DMS 273 (cell line): ENCODE measurements at regions not wholly inside any gene's neighbourhood (a gene's known extent, or its start where the extent isn't known, plus 50 kb on each side); places are given as distances from the start of the nearest gene placed in this dataset.
A peak's percentile ranks its signal among the peaks of the same experiment; 100 is the strongest.
"Not testable (repeated sequence)": the region's sequence is repeated elsewhere in the genome, so short reads cannot be mapped to it uniquely, and the experiment has no call there.

Experiments
- DNase-seq: peaks from one replicate; lab custom pipeline; 2025; ENCODE audit not compliant: unreplicated experiment; lab: John Stamatoyannopoulos, UW

DNA sequence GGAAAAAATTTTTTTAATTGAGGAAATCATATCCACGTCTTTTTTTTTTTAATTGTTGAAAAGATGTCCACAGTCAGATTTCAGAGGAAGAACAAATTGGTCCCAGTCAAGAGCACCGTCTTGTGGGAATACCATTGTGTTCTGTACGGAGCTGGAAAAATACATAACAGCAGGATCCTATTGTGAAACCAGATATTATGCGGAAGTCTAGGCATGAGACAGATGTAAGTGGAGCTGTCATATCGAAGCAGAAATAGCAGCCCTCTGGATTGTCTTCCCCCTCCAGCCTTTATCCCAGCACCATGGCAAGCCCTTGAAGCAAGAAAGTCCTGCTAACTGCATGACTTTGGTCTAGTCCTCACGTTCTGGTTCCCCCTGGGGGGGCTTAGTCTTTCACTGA lies 391.6 kb upstream of the ASIC2 start:
- no peak for DNase-seq

DNA sequence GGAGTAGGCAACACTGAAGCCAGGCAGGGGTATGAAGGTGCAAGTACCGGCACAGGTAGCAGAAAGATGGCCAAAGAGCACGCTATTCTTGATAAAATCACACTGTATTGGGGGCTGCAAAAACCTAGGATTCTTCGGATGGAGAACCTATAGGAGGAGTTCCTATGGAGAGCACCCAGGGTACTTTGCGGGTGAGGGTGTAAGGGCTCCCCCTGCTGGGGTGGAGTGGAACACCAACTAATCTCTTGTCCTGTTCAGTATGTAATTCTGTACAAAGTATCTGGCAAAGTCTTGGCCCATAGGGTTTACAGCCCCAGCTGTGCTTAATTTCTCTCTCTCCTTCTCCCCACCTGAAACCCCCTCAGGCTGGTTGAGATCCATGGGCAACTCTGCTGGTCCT lies 393.1 kb upstream of the ASIC2 start:
- peak; percentile 28 for DNase-seq

DNA sequence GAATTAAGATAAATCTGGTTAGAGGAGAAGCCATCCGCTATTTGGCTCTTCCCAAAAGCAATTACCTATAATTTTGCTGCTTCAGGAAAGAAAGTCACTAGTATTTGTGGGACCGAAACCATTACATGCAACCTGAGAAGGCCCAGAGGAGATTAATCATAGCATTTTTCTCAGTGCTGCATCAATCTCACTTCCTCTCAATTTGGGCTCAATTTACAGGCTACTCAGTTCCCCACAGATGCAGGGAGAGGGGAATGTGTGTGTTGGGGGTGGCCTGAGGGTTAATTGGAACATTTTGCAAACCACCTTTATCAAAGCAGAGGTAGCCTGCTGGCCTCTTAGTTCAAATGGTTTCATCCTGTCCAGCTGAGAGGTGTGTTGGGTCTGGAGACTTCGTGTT lies 394.7 kb upstream of the ASIC2 start:
- DNase-seq, result no peak

DNA sequence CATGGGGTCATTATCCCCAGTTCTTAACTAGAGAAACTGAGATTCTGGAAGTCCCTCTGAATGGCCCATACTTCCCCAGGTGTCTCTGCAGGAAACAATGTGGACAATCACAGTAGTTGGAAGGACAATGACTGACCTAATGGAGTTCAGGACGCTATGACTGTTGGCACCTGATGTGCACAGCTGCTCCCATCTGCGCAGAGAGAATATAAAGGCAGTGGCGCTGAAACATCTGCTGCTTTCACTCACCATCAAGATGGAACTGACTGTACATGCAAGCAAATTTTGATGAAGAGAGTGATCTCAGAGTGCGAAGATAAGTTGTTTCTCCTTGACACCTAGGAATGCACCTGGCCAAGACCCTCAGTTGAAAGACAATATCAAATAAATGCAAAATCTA lies 395.7 kb upstream of the ASIC2 start:
- DNase-seq, result no peak

DNA sequence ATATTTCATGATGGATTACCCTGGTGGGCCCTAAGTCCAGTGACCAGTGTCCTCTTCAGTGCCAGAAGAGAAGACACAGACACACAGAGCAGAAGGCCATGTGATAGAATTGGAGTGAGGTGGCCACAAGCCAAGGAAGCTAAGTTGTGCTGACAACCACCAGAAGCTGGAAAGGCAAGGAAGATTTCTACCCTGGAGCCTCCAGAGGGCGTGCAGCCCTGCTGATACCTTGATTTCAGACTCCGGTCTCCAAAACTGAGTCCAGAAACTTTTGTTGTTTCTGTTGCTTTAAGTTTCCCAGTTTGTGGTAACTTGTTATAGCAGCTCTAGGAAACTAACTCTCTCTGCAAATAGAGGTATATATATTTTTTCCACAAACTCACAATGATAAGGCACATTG lies 396.6 kb upstream of the ASIC2 start:
- DNase-seq, result peak; percentile 4

DNA sequence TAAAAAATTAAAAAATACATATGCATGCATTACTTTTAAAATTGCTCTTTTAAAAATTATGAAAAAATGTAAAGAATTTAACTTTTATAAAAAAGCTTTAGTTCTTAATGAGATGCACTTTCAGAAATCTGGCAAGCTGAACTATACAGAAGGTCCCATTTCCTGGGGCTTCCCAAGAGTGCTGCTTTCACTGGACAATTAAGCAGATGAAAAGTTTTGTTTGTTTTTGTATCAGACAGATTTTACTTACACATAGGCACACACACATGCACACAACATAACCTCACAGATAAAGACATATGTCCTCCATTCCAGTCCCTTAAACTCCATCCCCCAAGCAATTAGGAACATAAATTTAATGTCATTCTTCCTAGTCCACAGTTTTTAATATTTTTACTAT lies 402.3 kb upstream of the ASIC2 start:
- DNase-seq, result no peak

DNA sequence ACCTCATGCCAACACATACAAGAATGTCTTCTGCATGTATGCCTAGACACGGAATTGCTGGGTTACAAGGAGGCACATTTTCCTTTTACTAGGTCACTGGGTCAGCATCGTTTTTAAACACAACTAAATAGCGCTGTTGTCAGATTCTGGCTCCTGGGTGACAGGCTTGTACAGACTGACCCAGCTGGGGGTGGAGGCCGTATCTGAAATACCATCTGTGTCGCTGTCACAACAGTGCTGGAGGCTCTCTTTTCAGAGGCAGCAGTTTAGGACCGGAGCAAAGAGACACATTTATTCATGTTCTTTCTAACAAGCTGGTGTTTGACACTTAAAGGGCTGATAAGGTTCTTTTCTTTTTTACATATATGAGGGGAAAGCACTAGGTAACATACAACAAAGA lies 403.0 kb upstream of the ASIC2 start:
- DNase-seq, result no peak

DNA sequence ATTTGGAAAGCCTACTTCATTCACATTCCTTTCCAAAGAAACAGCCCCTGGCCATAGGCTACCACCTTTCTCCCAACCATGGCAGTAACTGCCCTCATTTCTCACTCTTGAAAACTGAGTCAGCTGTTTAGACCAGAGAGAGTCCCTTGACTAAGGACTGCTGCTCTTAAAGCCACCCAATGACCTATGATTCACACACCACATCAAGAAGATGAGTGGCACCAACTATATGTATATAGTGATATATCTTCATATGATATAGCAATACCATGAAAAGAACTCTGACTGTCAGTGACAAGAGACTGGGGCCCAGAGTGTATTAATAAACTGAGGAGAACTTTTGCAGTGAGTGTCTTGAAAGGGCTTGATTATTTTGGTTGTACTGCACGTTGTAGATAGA lies 404.5 kb upstream of the ASIC2 start:
- DNase-seq, result no peak

DNA sequence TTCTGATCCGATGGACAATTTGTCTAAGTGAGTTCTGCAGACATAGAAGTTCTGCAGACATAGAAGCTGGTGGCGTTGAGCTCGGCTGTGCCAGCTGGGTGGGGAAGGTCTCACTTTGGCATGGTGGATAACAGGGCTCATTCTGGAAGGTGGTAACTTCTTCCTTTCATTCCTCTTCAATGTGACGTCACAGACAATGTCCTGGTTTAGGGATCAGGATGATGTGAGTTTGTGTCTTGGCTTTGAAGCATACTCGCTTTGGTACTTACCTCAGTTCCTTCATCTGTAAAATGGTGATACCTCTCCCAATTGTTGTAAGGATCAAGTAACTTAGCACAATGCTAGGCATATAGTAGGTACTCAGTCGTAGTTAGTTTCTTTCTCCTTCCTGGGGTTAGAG lies 408.8 kb upstream of the ASIC2 start:
- no peak for DNase-seq

DNA sequence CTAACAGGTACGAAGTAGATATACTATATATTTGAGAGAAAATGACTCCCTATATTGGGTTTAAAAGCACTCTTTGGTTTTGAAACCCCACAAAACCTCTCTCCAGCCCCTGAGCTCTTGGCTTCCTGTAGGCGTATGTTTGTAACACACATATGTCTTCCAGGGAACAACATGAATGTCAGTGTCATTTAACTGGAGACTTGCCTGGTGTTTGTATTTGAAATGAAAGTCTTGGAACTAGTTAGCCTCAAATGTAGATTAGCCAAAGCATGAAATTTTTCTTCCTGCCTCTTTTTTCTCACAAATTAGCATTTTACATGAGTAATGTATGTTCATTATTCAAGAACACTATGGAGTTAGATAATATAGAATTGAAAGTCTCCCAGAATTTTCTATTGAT lies 411.8 kb upstream of the ASIC2 start:
- DNase-seq, result no peak

DNA sequence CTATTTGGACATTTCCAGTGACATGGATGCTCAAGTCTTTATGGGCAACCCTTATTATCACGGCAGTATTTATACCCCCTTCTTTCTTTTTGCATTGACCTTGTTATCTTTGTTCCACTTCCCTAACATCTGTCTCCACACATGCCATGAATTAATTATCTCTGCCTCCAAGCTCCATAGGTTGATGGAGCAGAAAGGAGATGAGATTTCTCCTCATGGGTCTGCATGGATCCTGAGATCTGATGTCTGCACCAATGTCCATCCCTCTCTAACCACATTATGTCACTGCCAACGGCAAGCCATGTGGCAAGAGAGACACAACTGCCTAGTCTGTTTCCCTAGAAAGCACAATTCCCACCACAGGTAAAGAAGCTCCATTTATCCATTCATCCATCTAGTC lies 416.8 kb upstream of the ASIC2 start:
- DNase-seq, result no peak

DNA sequence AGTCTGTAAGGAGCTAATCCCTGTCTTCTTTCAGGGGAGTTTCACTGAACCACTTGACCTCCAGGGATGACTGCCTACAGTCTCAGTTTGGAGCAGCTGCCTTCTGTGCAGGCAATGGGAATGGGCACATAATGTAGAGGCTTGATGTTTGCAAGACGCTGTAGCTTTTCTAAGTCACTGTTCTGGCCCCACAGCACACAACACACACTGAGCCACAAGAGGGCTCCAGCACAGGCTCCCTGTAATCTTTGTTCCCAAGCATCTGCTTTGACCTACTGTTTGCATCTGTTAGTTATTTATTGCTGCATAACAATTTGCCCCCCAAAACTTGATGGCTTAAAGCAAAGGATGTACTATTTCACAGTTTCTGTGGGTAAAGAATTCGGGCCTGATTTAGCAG lies 419.0 kb upstream of the ASIC2 start:
- no peak for DNase-seq

DNA sequence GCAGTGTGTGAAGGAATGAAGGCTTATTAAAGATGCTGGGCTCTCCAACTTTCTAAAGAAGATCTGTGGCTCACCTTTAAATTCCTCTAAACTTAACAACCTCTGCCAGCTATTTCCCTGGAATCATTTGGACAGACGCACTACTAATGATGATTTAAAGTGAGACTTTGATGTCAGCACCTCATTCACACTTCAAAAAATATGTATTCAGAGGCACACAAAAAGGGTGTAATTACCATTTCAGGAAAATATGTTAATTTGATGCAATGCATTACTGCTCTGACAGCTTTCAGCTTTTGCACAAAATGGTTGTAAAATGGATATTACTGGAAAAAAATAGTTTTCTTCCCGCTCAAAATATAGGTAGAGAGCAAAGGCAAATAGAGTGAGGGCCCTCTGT lies 423.9 kb upstream of the ASIC2 start:
- no peak for DNase-seq

DNA sequence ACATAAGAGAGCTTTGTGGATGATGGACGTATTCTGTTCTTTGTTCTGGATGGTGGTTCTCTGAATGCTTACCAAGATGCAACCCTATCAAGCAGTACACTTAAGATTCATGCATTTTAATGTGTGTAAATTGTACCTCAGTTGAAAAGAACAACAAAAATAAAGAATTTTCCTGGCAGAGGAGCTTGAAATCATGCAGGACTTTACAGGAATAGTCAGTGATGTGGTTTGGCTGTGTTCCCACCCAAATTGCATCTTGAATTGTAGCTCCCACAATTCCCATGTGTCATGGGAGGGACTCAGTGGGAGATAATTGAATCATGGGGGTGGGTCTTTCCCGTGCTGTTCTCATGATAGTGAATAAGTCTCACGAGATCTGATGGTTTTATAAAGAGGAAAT lies 430.6 kb upstream of the ASIC2 start:
- DNase-seq, result not testable (repeated sequence)

DNA sequence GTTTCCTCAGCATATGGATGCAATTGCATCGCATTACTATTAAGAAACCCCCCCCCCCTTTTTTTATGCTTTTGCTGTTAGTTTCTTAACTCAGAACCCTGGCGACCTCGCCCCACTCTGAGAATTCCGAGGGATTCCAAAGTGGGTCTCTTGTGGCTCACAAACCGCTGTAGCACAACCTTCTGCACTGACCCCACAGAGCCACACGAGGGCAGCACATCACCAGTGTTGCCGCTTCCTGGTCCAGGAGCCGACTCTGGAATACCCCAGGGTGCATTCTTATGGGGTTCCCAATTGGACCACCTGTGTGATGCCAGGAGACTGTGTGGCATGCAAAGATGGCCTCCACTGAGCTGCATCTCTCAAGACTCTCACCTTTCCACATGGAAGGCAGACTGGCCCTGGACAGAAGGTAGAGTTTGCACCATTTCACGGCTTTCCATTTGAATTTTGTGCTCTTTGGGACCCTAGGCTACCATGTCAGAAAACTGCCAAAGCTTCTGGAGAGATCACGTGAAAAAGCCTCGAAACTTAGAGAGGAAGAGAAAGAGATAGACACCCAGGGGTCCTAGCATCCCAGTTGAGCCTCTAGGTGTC lies 432.7 kb upstream of the ASIC2 start:
- peak; percentile 58 for DNase-seq

DNA sequence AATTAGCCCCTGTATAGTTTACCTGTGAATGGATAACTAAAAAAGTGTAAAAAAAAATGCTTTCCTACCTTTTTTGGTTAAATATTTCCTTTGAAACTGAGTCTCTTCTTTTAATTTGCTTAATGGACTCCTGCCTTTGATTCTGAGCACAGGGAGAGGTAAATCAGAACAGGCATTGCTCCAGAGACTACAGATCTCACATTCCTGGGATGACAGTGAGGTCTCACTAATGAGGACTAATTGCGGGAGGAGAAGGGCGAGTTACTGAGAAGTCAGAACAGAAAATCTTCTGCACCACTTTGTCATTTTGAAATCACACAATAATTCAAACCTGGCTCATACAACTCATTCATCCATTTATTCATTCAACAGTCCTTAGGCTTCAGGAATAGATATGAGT lies 437.0 kb upstream of the ASIC2 start:
- no peak for DNase-seq

DNA sequence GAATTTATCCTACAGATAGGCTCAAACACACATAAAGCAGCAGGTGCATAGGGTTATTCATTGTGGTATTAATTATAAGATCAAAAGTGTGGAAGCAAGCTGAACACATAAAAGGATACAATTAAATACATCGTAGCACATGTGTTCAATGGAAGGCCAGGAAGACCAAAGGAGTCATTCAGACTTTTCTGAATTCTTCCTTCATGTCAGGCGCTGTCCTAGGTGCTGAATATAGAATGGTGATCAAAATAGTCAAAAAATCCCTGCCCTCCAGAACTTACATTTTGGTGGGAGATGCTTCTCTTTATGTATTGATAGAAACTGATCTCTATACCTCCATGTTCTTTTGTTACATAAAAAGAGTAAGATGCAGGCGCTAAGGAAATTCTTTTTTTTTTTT lies 439.0 kb upstream of the ASIC2 start:
- peak; percentile 25 for DNase-seq

DNA sequence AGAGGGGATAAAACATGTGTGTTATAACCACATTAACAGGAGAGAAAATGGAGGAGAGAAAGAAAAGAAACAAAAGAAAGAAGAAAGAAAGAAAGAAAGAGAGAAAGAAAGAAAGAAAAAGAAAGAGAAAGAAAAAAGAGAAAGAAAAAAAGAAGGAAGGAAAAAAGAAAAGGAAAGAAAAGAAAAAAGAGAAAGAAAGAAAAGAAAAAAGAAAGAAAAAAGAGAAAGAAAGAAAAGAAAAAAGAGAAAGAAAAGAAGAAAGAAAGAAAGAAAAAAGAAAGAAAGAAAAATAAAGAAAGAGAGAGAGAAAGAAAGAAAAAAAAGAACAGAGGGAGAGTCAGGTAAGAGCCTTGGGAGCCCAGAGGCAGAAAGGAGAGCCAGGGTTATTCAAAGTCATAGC lies 446.6 kb upstream of the ASIC2 start:
- no peak for DNase-seq

DNA sequence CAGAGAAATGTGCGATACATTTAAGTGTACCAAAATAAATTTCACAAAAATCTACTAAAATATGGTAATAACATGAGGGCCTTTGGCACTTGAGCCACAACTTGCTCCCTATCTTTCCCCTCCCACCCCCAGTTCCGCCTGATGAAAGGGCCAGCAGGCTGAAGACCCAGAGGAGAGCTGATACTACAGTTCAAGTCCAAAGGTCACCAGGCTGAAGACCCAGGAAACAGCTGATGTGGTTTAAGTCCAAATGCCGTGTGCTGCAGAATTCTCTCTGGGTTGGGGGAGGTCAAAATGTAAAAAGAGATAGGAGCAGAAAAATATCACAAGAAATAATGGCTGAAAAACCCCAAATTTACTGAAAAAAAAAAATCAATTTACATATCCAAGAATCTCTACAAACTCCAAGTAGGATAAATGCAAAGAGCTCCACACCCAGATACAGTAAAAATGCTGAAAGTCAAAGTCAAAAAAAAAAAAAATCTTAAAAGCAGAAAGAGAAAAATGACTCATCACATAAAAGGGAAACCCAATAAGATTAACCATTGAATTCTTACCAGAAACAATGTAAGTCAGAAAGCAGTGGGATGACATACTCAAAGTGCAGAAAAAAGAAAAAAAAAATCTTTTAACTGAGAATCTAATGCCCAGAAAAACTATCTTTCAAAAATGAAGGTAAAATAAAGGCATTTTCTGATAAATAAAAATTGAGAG lies 452.1 kb upstream of the ASIC2 start:
- DNase-seq, result no peak

DNA sequence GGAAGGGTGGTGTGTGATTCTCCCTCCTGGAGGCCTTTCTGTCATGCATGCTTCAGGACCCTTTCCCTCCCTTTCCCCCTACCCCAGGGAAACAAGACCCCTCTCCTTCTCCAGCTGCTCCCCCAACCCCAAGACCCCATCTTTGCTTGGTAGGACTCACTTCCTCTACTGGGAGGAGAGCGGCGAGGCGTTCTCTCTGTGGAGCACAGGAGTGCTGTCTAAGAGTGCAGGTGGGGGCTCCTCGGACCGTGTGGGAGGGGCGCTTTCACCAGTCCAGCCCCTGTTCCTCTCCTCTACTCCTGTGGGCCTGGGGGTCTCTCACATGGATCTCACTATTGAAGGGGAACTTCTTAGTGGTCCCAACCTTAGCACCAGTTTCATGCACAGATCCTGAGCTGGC lies 456.1 kb upstream of the ASIC2 start:
- DNase-seq, result no peak

DNA sequence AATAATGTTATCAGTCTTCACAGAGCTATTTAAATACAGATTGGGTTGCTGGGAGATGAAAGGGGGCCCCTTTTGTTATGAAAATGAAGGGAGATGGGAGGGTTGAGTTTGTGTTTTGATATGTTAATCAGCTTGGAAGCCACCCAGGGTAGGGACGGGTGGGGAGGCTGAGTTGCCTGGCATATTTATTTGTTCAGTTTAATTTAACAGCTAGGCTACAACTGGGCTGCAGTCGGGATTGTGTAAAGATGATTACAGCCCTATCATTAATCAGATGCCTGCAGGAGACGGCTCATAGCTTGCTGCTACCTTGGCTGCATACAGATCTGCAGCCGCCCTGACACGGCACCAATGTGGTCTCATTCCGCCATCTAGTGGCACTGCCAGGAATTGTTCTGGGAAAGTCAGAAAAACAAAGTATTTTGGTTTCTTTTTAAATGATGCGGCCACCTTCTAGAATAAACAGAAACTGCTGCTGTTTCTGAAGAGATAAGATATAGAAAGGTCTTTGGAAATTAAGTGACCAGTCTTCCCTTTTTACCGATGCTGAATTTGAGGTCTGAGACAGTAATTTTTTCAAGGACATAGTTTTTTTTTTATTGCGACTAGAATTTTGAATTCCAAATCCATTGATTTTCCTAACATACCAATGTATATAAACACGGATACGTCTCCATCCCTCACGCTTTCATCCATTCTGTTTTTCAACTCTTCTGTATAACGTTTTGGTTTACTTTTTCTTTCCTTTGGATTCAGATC lies 458.0 kb upstream of the ASIC2 start:
- peak; percentile 77 for DNase-seq

DNA sequence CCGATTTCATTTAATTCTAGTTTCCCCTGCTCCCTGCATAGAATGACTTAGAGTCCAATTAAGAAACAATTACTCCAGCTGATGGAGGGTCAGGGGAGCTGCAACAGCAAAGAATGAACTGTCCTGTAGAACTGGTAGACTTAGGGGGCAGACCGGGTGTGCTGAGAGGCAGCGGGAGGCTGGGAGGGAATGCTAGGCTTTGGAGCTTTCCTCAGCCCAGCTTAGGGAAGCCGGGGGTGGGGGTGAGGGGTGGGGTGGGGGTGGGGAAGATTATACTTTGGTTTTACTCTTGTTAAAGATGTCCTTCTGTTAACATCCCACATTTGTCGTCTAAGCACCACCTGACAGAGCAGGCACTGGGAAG lies 458.6 kb upstream of the ASIC2 start:
- DNase-seq, result no peak

DNA sequence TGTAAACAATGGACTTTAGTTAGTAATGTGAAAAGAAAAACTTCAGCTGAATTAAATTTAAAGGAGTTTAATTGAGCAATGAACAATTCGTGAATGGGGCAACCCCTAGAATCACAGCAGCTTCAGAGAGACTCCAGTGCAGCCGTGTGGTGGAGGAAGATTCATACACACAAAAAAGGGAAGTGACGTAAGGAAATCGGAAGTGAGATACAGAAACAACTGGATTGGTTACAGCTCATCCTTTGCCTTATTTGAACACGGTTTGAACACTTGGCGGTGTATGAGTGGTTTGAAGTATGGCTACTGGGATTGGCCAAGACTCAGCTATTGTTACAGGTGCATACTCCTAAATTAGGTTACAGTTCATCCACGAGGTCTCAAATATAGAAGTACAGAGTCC lies 460.4 kb upstream of the ASIC2 start:
- no peak for DNase-seq
